Hepatocyte (in vitro differentiated cells): ENCODE measurements at regions not wholly inside any gene's neighbourhood (a gene's known extent, or its start where the extent isn't known, plus 50 kb on each side); places are given as distances from the start of the nearest gene placed in this dataset.

Source experiments
- EZH2 ChIP-seq: fragments of 200-600 bp; sonication (generic); IDR thresholded peaks from 2 replicates; pipeline ENCODE4 v1.6.1; 2016; ENCODE audit warnings: antibody characterized with exemption, mild to moderate bottlenecking, borderline replicate concordance
- TF ChIP-seq, protein P1 (sequence below): fragments of 200-600 bp; sonication (generic); IDR thresholded peaks from 2 replicates; pipeline ENCODE4 v1.5.1; 2016; ENCODE audit warnings: antibody characterized with exemption, mild to moderate bottlenecking; ENCODE audit not compliant: poor library complexity

GRCh38 chr1:244236101-244236500, 185.0 kb downstream of the ZBTB18 start:
- TF ChIP-seq, protein P1, sequence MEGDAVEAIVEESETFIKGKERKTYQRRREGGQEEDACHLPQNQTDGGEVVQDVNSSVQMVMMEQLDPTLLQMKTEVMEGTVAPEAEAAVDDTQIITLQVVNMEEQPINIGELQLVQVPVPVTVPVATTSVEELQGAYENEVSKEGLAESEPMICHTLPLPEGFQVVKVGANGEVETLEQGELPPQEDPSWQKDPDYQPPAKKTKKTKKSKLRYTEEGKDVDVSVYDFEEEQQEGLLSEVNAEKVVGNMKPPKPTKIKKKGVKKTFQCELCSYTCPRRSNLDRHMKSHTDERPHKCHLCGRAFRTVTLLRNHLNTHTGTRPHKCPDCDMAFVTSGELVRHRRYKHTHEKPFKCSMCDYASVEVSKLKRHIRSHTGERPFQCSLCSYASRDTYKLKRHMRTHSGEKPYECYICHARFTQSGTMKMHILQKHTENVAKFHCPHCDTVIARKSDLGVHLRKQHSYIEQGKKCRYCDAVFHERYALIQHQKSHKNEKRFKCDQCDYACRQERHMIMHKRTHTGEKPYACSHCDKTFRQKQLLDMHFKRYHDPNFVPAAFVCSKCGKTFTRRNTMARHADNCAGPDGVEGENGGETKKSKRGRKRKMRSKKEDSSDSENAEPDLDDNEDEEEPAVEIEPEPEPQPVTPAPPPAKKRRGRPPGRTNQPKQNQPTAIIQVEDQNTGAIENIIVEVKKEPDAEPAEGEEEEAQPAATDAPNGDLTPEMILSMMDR: no peak
- no peak for TF ChIP-seq EZH2
